Activated naive CD8-positive, alpha-beta T cell treated with anti-CD3 and anti-CD28 coated beads, Interleukin-2, amount 10 ng/mL, durations not matched to agents 7 days and 5 days (primary cell): ENCODE measurements at regions not wholly inside any gene's neighbourhood (a gene's known extent, or its start where the extent isn't known, plus 50 kb on each side); places are given as distances from the start of the nearest gene placed in this dataset.
A peak's percentile ranks its signal among the peaks of the same experiment; 100 is the strongest.

Experiments
- ATAC-seq: fragments of 150-1000 bp; cut with Tn5 transposase; one replicate; pipeline ENCODE4 v1.10.0; 2021; ENCODE audit warnings: low read depth, moderate library complexity
- POLR2A ChIA-PET: fragments of 350-600 bp; sonication (Branson Sonifier 250); formaldehyde crosslinking; loops from one replicate; lab custom pipeline; 2021; ENCODE audit warnings: antibody characterized with exemption; lab: Charles Lee
- DNase-seq: peaks from one replicate; pipeline ENCODE4 v3.0.0; 2021
- H3K27ac Mint-ChIP-seq: one replicate; pipeline ENCODE4 v1.8.0; 2022; ENCODE audit warnings: mild to moderate bottlenecking, mixed read lengths
- H3K27me3 Mint-ChIP-seq: one replicate; pipeline ENCODE4 v1.8.0; 2022; ENCODE audit warnings: mild to moderate bottlenecking, moderate library complexity, mixed read lengths
- H3K36me3 Mint-ChIP-seq: one replicate; pipeline ENCODE4 v1.8.0; 2021; ENCODE audit warnings: mild to moderate bottlenecking, mixed read lengths
- H3K4me1 Mint-ChIP-seq: one replicate; pipeline ENCODE4 v1.8.0; 2021; ENCODE audit warnings: mixed read lengths
- H3K4me3 Mint-ChIP-seq: one replicate; pipeline ENCODE4 v1.8.0; 2022; ENCODE audit warnings: mild to moderate bottlenecking, moderate library complexity, mixed read lengths
- H3K9me3 Mint-ChIP-seq: one replicate; pipeline ENCODE4 v1.8.0; 2021; ENCODE audit warnings: mixed read lengths

GRCh38 chr13:34139660-34140227 is 321.8 kb downstream of the RFC3 start:
- Mint-ChIP-seq H3K9me3 (peaks cover 5% of the 10 kb centered on the region), H3K4me1 (no peaks in the 10 kb centered on the region), H3K27ac (no peak overlapping the region), H3K4me3 (no peak overlapping the region), H3K27me3 (no peaks in the 10 kb centered on the region), H3K36me3 (no peaks in the 10 kb centered on the region)
- ATAC-seq (no peak), DNase-seq (no peak)
- POLR2A ChIA-PET, result no interaction called here

DNA sequence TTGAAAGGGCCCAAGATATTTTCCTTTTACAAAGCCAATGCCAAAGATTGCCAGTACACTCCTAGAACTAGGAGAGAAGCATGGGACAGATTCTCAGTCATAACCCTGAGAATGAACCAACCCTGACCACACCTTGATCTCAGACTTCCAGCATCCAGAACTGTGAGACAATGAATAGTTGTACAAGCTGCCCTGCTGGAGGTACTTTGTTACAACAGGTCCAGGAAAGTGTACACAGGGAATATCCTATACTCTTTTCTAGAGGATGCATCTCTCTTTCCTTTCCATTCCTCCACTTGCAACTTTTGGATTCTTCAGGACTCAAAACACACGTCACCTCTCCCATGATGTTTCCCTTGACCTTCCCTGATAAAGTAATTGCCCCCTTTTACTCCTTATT is 325.7 kb downstream of the RFC3 start:
- no peaks in the 10 kb centered on the region for H3K4me1 Mint-ChIP-seq
- POLR2A ChIA-PET, result no interaction called here
- peaks cover 3% of the 10 kb centered on the region for H3K9me3 Mint-ChIP-seq
- DNase-seq (no peak), ATAC-seq (no peak)
- no peak overlapping the region for H3K27ac Mint-ChIP-seq
- H3K36me3 Mint-ChIP-seq, result no peaks in the 10 kb centered on the region
- H3K4me3 Mint-ChIP-seq, result no peak overlapping the region
- H3K27me3 Mint-ChIP-seq, result no peaks in the 10 kb centered on the region

GRCh38 chr13:34144142-34144541 is 326.2 kb downstream of the RFC3 start:
- no peaks in the 10 kb centered on the region for H3K36me3 Mint-ChIP-seq
- no peak overlapping the region for H3K4me3 Mint-ChIP-seq
- no peaks in the 10 kb centered on the region for H3K4me1 Mint-ChIP-seq
- POLR2A ChIA-PET, result no interaction called here
- H3K27me3 Mint-ChIP-seq, result no peaks in the 10 kb centered on the region
- H3K9me3 Mint-ChIP-seq, result peaks cover 3% of the 10 kb centered on the region
- ATAC-seq, result no peak
- no peak for DNase-seq
- no peak overlapping the region for H3K27ac Mint-ChIP-seq

DNA sequence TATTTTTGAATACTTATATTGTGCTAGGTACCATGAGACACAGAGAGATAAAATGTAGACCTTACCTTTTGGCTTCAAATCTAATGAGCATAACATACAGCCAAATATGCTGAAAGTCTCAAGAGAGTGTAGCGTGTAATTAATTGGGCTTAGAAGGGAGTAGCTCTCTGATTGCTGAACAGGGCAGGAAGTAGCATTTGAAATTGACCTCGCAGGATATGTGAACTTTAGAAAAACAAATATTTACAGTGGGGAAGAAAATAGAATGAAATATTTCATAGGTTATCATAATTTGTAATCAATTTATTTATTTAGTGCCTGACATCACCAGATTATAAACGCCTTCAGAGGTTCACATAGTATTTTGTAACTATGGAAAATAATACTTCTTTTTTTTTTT is 327.1 kb downstream of the RFC3 start:
- H3K4me3 Mint-ChIP-seq, result no peak overlapping the region
- H3K27me3 Mint-ChIP-seq, result no peaks in the 10 kb centered on the region
- ATAC-seq, result no peak
- H3K36me3 Mint-ChIP-seq, result no peaks in the 10 kb centered on the region
- no peaks in the 10 kb centered on the region for H3K4me1 Mint-ChIP-seq
- H3K9me3 Mint-ChIP-seq, result peaks cover 2% of the 10 kb centered on the region
- no peak for DNase-seq
- POLR2A ChIA-PET, result no interaction called here
- no peak overlapping the region for H3K27ac Mint-ChIP-seq

DNA sequence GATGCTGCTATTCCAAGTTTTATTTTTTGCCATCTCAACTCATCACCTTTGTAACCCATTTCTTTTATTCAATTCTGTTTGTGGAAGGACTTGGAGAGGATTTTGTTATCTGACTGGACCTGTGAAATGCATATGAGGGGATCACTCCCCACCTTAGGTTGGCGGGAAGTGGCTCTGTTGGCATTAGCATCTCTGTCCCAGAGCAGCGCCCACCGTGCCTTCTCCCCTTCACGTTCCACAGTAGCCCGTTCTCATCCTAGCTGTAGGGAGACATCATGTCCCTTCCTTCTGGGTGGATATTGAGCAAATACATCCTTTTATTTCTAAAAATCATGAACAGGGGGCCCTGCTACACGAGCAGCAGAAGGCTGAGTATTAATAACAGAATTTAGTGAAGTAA is 330.4 kb downstream of the RFC3 start:
- Mint-ChIP-seq H3K27me3 (no peaks in the 10 kb centered on the region), H3K4me3 (no peak overlapping the region), H3K36me3 (no peaks in the 10 kb centered on the region), H3K4me1 (no peaks in the 10 kb centered on the region), H3K27ac (no peak overlapping the region), H3K9me3 (peaks cover 2% of the 10 kb centered on the region)
- DNase-seq, result no peak
- ATAC-seq, result no peak
- POLR2A ChIA-PET, result no interaction called here

DNA sequence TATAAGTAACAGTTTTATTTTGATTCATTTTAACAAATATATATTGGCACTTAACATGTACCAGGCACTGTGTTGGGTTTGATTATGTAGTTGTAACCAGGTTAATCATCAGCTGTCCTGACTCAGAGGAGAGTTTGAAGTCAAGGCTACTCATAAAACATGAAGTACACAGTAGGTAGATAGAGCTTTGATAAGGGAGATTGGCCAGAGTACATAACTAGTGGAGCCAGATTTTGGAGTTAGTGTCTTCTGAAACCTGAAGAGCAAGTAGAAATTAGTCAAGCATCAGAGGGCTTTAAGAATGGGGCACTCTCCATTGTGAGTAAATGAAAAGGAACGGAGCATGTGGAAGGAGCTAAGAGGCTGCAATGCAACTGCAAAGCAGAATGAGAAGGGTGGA is 333.9 kb downstream of the RFC3 start:
- H3K36me3 Mint-ChIP-seq, result no peaks in the 10 kb centered on the region
- DNase-seq (no peak), ATAC-seq (no peak)
- POLR2A ChIA-PET, result no interaction called here
- H3K4me3 Mint-ChIP-seq, result no peak overlapping the region
- H3K27ac Mint-ChIP-seq, result no peak overlapping the region
- peaks cover 2% of the 10 kb centered on the region for H3K9me3 Mint-ChIP-seq
- peaks cover 2% of the 10 kb centered on the region for H3K27me3 Mint-ChIP-seq
- peaks cover 3% of the 10 kb centered on the region for H3K4me1 Mint-ChIP-seq

DNA sequence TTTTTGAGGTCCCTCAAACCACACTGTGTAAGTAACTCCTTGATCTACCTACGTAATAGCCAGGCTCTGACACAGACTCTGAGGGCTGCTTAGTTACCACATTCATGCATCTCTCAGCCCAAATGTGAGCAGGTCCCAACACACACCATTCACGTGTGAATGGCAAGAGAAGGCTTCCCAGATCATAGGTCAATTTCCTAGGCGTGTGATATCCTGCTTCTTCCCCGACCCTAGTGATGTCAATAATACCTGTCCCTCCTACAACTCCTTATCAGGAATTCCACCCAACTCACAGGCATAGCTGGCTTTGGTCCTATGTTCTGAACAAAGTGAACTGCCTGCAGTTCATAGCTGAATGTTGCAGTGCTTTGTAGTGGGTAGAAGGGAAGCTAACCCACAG is 334.5 kb downstream of the RFC3 start:
- Mint-ChIP-seq H3K27ac (no peak overlapping the region), H3K36me3 (no peaks in the 10 kb centered on the region), H3K9me3 (peaks cover 2% of the 10 kb centered on the region), H3K4me1 (peaks cover 6% of the 10 kb centered on the region), H3K4me3 (no peak overlapping the region), H3K27me3 (peaks cover 5% of the 10 kb centered on the region)
- POLR2A ChIA-PET, result no interaction called here
- ATAC-seq (no peak), DNase-seq (no peak)

DNA sequence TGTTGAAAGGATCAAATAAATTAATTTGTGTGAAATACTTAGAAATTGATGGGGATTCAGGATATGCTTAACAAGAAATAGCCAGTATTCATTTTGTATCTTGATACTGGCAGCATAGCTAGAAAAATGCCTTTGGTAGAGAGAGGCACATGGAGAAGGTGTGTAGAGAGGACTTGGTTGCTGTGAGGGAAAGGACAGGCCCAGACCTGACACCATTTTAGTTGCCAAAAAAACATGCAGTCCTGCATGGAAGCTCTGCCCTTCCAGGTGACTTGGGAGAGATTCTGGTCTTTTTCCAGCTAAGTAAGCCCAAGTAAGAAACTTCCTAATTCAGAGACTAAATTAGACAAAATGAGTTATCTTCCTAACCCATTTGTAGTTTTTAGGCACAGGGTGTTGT is 335.0 kb downstream of the RFC3 start:
- Mint-ChIP-seq H3K9me3 (peaks cover 2% of the 10 kb centered on the region), H3K27me3 (peaks cover 5% of the 10 kb centered on the region), H3K4me3 (no peak overlapping the region), H3K36me3 (no peaks in the 10 kb centered on the region), H3K4me1 (peaks cover 6% of the 10 kb centered on the region), H3K27ac (no peak overlapping the region)
- ATAC-seq (no peak), DNase-seq (no peak)
- POLR2A ChIA-PET, result no interaction called here

DNA sequence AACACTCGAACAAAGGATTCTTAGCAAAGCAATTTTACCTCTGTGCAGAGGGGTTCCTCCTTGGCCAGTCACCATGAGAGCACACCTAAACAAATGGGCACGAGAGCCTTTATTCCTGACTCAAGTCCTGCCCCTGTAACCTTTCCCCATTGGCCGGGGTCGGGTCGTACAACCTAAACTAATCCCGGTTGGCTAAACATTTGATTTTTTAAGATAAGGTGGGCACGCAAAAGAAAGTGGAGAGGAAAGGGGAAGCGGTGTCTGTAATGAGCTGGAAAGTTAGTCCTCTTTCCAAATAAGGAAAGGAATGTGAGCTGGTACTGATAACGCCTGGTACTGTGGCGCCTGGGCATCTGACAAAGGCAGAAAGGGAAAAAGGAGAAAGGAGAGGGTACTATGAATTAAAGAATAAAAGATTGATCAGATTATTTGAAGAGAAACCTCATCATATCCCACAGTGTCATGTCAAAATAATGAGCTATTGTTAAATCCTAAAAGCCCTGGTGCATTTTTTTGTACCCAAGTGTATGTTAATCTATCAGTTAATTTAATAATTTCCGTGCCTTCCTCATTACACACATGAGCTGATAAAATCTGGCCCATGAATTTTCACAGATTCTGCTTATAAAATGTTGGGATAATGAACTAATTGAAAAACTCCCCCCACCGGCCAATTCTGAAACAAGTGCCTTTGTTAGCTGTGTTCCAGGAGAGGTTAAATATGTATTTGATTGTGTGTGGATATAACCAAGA is 335.7 kb downstream of the RFC3 start:
- Mint-ChIP-seq H3K4me1 (peaks cover 6% of the 10 kb centered on the region), H3K27ac (no peak overlapping the region), H3K36me3 (no peaks in the 10 kb centered on the region), H3K9me3 (peaks cover 2% of the 10 kb centered on the region), H3K4me3 (no peak overlapping the region), H3K27me3 (peaks cover 8% of the 10 kb centered on the region)
- POLR2A ChIA-PET, result no interaction called here
- ATAC-seq (no peak), DNase-seq (no peak)

DNA sequence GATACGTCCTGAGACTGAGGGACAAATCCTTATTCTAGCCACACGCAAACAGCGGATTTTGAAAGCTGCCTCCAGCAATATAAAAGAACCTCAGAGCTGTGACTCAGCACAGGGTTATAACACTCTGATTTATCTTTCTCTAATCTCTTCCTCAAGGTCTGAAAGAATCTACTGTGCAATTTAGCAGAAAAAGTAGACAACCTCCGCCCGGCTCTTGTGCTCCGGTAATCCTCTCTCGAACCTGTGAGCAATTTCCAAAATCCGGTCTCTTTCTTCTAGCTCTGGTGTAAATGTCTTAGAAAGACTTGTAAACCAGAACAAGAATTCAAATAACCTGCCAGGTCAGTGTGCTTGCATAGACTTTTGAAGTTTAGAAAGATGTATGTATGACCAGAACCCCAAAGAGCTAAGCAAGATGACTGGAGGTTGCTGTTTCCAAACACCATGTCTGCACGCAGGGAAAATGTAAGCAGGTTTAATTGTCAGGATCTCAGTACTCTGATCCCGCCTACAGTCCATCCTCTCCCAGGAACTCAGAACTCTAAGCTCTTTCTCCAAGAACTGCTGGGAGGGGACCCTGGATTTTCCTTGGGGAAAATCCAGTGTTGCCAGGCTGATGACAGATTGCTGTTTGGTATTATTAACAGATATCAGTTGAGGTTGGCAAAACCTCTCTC is 338.1 kb downstream of the RFC3 start:
- Mint-ChIP-seq H3K36me3 (no peaks in the 10 kb centered on the region), H3K27ac (no peak overlapping the region), H3K4me3 (no peak overlapping the region), H3K27me3 (peaks cover 11% of the 10 kb centered on the region), H3K4me1 (peaks cover 6% of the 10 kb centered on the region), H3K9me3 (peaks cover 2% of the 10 kb centered on the region)
- POLR2A ChIA-PET, result interaction anchor here (0.6 to 0.7 kb wide), 2 partner anchors 21 to 983 kb away, joined by 5 to 6 read pairs; no protein-coding TSS in a partner anchor
- DNase-seq (no peak), ATAC-seq (no peak)

- H3K27me3 Mint-ChIP-seq, result peaks cover 11% of the 10 kb centered on the region
Observed at GRCh38 chr13:34156841-34157365, 339.0 kb downstream of the RFC3 start.

GRCh38 chr13:34159946-34160345 is 342.0 kb downstream of the RFC3 start:
- DNase-seq, result no peak
- Mint-ChIP-seq H3K4me1 (peaks cover 6% of the 10 kb centered on the region), H3K4me3 (no peak overlapping the region), H3K27me3 (peaks cover 9% of the 10 kb centered on the region), H3K36me3 (no peaks in the 10 kb centered on the region), H3K9me3 (no peaks in the 10 kb centered on the region), H3K27ac (no peak overlapping the region)
- POLR2A ChIA-PET, result no interaction called here
- ATAC-seq, result no peak

More at GRCh38 chr13:34156841-34157365, 339.0 kb downstream of the RFC3 start:
- ATAC-seq, result peak; percentile 97
- H3K27ac Mint-ChIP-seq, result no peak overlapping the region
- H3K9me3 Mint-ChIP-seq, result peaks cover 2% of the 10 kb centered on the region
- no peaks in the 10 kb centered on the region for H3K36me3 Mint-ChIP-seq
- DNase-seq, result peak; percentile 39
- POLR2A ChIA-PET, result no interaction called here
- H3K4me1 Mint-ChIP-seq, result peaks cover 6% of the 10 kb centered on the region
- peak overlapping the region; percentile 26 for H3K4me3 Mint-ChIP-seq

DNA sequence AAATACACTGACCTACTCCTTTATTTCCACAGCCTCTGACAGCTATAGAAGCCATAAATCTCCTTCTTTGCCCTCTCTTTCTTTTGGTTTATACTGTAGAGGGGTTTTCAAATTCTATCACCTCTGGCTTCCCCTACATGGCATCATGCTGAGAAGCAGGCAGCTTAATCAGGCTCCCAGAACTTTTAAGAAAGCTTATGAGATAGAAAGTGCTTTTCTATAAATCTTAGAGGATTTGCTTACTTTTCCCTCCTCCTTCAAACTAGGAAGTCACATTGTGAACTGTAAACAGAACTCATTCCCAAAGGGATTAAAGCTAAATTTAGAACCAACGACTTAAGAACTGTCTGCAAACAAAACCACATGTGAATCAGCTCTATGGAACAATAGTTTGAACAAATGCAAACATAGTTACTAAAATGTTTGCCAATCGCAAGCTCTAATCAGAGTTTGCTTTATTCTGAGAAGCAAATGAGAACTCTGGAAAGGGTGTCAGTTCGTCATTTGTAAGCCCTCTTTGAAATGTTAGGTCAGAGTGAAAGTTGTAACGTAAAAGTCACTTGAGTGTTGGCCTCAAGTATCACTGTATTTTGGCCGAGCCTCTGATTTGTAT is 344.1 kb downstream of the RFC3 start:
- DNase-seq (no peak), ATAC-seq (no peak)
- H3K4me1 Mint-ChIP-seq, result peaks cover 3% of the 10 kb centered on the region
- peaks cover 9% of the 10 kb centered on the region for H3K27me3 Mint-ChIP-seq
- no peaks in the 10 kb centered on the region for H3K36me3 Mint-ChIP-seq
- no peak overlapping the region for H3K4me3 Mint-ChIP-seq
- no peaks in the 10 kb centered on the region for H3K9me3 Mint-ChIP-seq
- POLR2A ChIA-PET, result no interaction called here
- no peak overlapping the region for H3K27ac Mint-ChIP-seq
